ENCODE measurements at regions not wholly inside any gene's neighbourhood (a gene's known extent, or its start where the extent isn't known, plus 50 kb on each side); places are given as distances from the start of the nearest gene placed in this dataset.

DNA sequence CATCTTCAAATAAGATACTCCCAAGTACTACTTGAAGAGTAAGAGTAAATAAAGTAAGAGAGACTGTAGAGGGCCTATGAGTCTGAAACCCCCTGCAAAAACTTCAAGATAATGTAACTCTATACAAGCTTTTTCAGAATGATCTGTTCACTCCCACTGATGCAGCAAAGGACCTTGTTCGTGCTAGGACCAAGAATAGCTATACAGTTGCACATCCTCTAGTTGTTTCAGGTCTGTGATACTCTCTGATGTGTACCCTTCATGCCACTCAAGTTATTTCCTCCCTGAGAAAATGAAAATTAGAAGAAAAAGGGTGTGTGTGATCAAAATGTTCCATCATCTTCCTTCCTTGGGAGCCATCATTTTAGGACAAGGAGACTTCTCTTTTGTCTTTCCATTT, 204.4 kb downstream of the ALX1 start:
- no peaks in the 10 kb centered on the region for H3K4me1 Mint-ChIP-seq (ENCODE audit: low read depth)
- H3K36me3 Mint-ChIP-seq (ENCODE audit: low read depth) = no peaks in the 10 kb centered on the region
- no peak overlapping the region for H3K27ac Mint-ChIP-seq
- intact Hi-C loops (cut with micrococcal nuclease) = no loop called here
- DNase-seq (ENCODE audit: low spot score) = no peak
- H3K9me3 Mint-ChIP-seq = no peaks in the 10 kb centered on the region
- no peak overlapping the region for H3K4me3 Mint-ChIP-seq
- H3K27me3 Mint-ChIP-seq (ENCODE audit: insufficient read depth) = no peaks in the 10 kb centered on the region

DNA sequence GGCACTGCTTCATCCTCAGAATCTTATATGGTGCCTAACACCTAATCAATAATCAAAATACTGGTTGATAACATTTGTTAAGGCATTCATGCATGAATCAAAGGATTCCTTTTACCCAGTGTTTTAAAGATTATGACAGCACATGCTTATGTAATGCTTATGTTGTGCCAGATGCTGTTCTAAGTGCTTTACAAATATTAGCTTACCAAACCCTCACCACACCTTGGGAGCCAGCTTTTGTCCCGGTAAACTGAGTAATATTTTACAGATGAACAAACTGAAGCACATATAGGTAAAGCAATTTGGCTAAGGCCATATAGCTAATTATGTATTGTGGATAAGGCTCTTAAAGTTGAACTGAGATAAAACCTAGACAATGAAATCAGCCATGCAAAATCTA, 209.2 kb downstream of the ALX1 start:
- intact Hi-C loops (cut with micrococcal nuclease) = no loop called here
- H3K4me3 Mint-ChIP-seq = no peak overlapping the region
- no peaks in the 10 kb centered on the region for H3K36me3 Mint-ChIP-seq (ENCODE audit: low read depth)
- DNase-seq (ENCODE audit: low spot score) = no peak
- no peaks in the 10 kb centered on the region for H3K9me3 Mint-ChIP-seq
- H3K4me1 Mint-ChIP-seq (ENCODE audit: low read depth) = no peaks in the 10 kb centered on the region
- H3K27me3 Mint-ChIP-seq (ENCODE audit: insufficient read depth) = no peaks in the 10 kb centered on the region
- no peak overlapping the region for H3K27ac Mint-ChIP-seq

DNA sequence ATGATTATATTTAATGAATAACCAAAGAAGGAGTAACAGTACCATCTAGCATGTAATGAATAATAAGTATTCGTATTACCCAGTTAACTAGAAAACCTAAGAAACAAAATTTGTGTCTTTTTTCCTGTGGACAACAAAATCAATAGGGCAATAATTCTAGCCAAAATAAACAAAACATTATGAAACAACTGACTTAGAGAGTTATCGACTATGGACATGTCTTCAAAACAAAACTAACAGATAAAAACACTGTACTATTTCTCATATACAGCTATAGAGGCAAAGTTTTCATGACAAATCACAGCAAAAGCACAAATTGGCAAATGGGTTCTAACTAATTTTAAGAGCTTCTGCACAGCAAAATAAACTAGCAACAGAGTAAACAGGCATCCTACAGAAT, 224.1 kb downstream of the ALX1 start:
- Mint-ChIP-seq H3K9me3 (no peaks in the 10 kb centered on the region), H3K4me1 (ENCODE audit: low read depth) (no peaks in the 10 kb centered on the region), H3K4me3 (no peak overlapping the region), H3K27me3 (ENCODE audit: insufficient read depth) (peaks cover 2% of the 10 kb centered on the region), H3K36me3 (ENCODE audit: low read depth) (no peaks in the 10 kb centered on the region), H3K27ac (no peak overlapping the region)
- DNase-seq (ENCODE audit: low spot score) = no peak
- intact Hi-C loops (cut with micrococcal nuclease) = no loop called here

DNA sequence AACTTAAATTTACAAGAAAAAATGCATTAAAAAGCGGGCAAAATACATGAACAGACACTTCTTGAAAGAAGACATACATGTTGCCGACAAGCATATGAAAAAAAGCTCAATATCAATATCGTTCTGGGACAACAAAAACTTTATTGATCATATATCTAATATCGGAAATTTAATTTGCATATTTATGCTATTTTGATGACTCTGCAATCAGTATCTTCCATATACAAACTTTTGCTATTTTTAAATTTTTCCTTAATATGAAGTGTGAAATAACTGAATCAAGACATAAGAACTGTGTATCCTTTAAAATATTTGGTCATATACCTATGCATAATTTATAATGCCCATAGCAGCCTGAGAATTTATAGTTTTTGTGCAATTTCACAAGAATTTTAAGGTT, 224.6 kb downstream of the ALX1 start:
- H3K4me1 Mint-ChIP-seq (ENCODE audit: low read depth) = no peaks in the 10 kb centered on the region
- H3K36me3 Mint-ChIP-seq (ENCODE audit: low read depth) = no peaks in the 10 kb centered on the region
- no peak overlapping the region for H3K27ac Mint-ChIP-seq
- intact Hi-C loops (cut with micrococcal nuclease) = no loop called here
- peaks cover 2% of the 10 kb centered on the region for H3K27me3 Mint-ChIP-seq (ENCODE audit: insufficient read depth)
- no peak for DNase-seq (ENCODE audit: low spot score)
- no peak overlapping the region for H3K4me3 Mint-ChIP-seq
- H3K9me3 Mint-ChIP-seq = no peaks in the 10 kb centered on the region

- Mint-ChIP-seq H3K27me3 (ENCODE audit: insufficient read depth) (peaks cover 2% of the 10 kb centered on the region), H3K4me1 (ENCODE audit: low read depth) (no peaks in the 10 kb centered on the region), H3K27ac (no peak overlapping the region), H3K4me3 (no peak overlapping the region), H3K9me3 (no peaks in the 10 kb centered on the region), H3K36me3 (ENCODE audit: low read depth) (no peaks in the 10 kb centered on the region)
- intact Hi-C loops (cut with micrococcal nuclease) = no loop called here
- DNase-seq (ENCODE audit: low spot score) = no peak
These were observed 227.4 kb downstream of the ALX1 start for GRCh38 chr12:85507456-85507855.

- no peak for DNase-seq (ENCODE audit: low spot score)
- no peak overlapping the region for H3K27ac Mint-ChIP-seq
- intact Hi-C loops (cut with micrococcal nuclease) = no loop called here
- no peaks in the 10 kb centered on the region for H3K9me3 Mint-ChIP-seq
- H3K27me3 Mint-ChIP-seq (ENCODE audit: insufficient read depth) = peaks cover 2% of the 10 kb centered on the region
- H3K36me3 Mint-ChIP-seq (ENCODE audit: low read depth) = no peaks in the 10 kb centered on the region
- no peak overlapping the region for H3K4me3 Mint-ChIP-seq
- H3K4me1 Mint-ChIP-seq (ENCODE audit: low read depth) = no peaks in the 10 kb centered on the region
These were observed 229.2 kb downstream of the ALX1 start for GRCh38 chr12:85509081-85509856.

GRCh38 chr12:85509857-85510256, 229.8 kb downstream of the ALX1 start:
- intact Hi-C loops (cut with micrococcal nuclease) = no loop called here
- H3K27me3 Mint-ChIP-seq (ENCODE audit: insufficient read depth) = peaks cover 2% of the 10 kb centered on the region
- H3K27ac Mint-ChIP-seq = no peak overlapping the region
- no peaks in the 10 kb centered on the region for H3K36me3 Mint-ChIP-seq (ENCODE audit: low read depth)
- no peak for DNase-seq (ENCODE audit: low spot score)
- no peak overlapping the region for H3K4me3 Mint-ChIP-seq
- H3K9me3 Mint-ChIP-seq = no peaks in the 10 kb centered on the region
- no peaks in the 10 kb centered on the region for H3K4me1 Mint-ChIP-seq (ENCODE audit: low read depth)

GRCh38 chr12:85516039-85516438, 236.0 kb downstream of the ALX1 start:
- Mint-ChIP-seq H3K27ac (no peak overlapping the region), H3K4me1 (ENCODE audit: low read depth) (no peaks in the 10 kb centered on the region), H3K27me3 (ENCODE audit: insufficient read depth) (no peaks in the 10 kb centered on the region), H3K36me3 (ENCODE audit: low read depth) (no peaks in the 10 kb centered on the region), H3K9me3 (no peaks in the 10 kb centered on the region), H3K4me3 (no peak overlapping the region)
- DNase-seq (ENCODE audit: low spot score) = no peak
- intact Hi-C loops (cut with micrococcal nuclease) = no loop called here

- Mint-ChIP-seq H3K4me3 (no peak overlapping the region), H3K9me3 (no peaks in the 10 kb centered on the region), H3K4me1 (ENCODE audit: low read depth) (no peaks in the 10 kb centered on the region), H3K27ac (no peak overlapping the region), H3K36me3 (ENCODE audit: low read depth) (no peaks in the 10 kb centered on the region), H3K27me3 (ENCODE audit: insufficient read depth) (no peaks in the 10 kb centered on the region)
- DNase-seq (ENCODE audit: low spot score) = no peak
- intact Hi-C loops (cut with micrococcal nuclease) = no loop called here
These were observed 236.8 kb downstream of the ALX1 start for GRCh38 chr12:85516667-85517325.

DNA sequence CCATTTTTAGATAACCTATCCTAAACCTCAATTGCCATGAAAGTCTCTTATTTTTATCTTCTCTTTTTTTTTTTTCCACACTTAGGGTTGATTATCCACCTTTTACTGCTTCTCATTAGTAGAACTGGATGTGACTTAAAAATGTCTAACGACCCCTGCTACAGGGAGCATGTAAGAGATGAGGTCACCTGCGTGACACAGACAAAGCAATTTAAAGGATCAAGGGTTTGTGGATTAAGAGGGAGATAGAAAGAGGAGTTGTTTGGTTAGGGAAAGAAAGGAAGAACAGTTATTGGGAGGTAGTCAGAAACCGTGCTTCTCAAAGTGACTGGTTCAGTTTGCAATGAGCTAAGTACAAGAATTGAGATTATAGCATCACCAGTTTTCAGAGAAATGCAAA, 239.1 kb downstream of the ALX1 start:
- intact Hi-C loops (cut with micrococcal nuclease) = no loop called here

DNA sequence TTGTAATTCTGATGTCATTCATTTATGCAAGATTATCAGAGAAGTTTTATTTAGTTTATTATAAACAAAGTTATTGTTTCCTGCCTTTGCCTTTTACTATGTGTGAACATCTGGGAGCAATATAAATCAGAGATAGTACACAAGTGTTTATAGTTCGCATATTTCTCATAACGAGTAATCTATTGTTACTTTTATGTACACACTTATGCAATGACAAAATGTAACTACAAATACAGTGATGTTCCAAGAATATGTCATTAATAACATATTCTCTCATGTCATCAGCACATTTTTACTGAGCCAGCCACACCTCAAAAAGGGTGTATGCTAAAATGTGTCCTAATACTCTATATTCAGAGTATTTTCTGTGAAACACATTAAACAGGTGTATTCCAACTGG, 243.2 kb downstream of the ALX1 start:
- Mint-ChIP-seq H3K27me3 (ENCODE audit: insufficient read depth) (no peaks in the 10 kb centered on the region), H3K9me3 (no peaks in the 10 kb centered on the region), H3K4me1 (ENCODE audit: low read depth) (no peaks in the 10 kb centered on the region), H3K27ac (no peak overlapping the region), H3K36me3 (ENCODE audit: low read depth) (no peaks in the 10 kb centered on the region), H3K4me3 (no peak overlapping the region)
- no peak for DNase-seq (ENCODE audit: low spot score)
- intact Hi-C loops (cut with micrococcal nuclease) = no loop called here

More for the DNA sequence above, 239.1 kb downstream of the ALX1 start:
- Mint-ChIP-seq H3K27ac (no peak overlapping the region), H3K27me3 (ENCODE audit: insufficient read depth) (no peaks in the 10 kb centered on the region), H3K4me3 (no peak overlapping the region), H3K9me3 (no peaks in the 10 kb centered on the region), H3K4me1 (ENCODE audit: low read depth) (no peaks in the 10 kb centered on the region), H3K36me3 (ENCODE audit: low read depth) (no peaks in the 10 kb centered on the region)
- no peak for DNase-seq (ENCODE audit: low spot score)

- Mint-ChIP-seq H3K36me3 (ENCODE audit: low read depth) (no peaks in the 10 kb centered on the region), H3K27me3 (ENCODE audit: insufficient read depth) (no peaks in the 10 kb centered on the region), H3K27ac (no peak overlapping the region)
These were observed 247.2 kb downstream of the ALX1 start for GRCh38 chr12:85527192-85527591.

GRCh38 chr12:85529896-85530295, 249.9 kb downstream of the ALX1 start:
- H3K4me3 Mint-ChIP-seq = no peak overlapping the region
- H3K27ac Mint-ChIP-seq = no peak overlapping the region
- no peak for DNase-seq (ENCODE audit: low spot score)
- H3K36me3 Mint-ChIP-seq (ENCODE audit: low read depth) = no peaks in the 10 kb centered on the region
- H3K4me1 Mint-ChIP-seq (ENCODE audit: low read depth) = no peaks in the 10 kb centered on the region
- intact Hi-C loops (cut with micrococcal nuclease) = no loop called here
- no peaks in the 10 kb centered on the region for H3K9me3 Mint-ChIP-seq
- H3K27me3 Mint-ChIP-seq (ENCODE audit: insufficient read depth) = no peaks in the 10 kb centered on the region

More at GRCh38 chr12:85527192-85527591, 247.2 kb downstream of the ALX1 start:
- Mint-ChIP-seq H3K9me3 (no peaks in the 10 kb centered on the region), H3K4me1 (ENCODE audit: low read depth) (no peaks in the 10 kb centered on the region), H3K4me3 (no peak overlapping the region)
- intact Hi-C loops (cut with micrococcal nuclease) = no loop called here
- no peak for DNase-seq (ENCODE audit: low spot score)
